ENCODE measurements at regions not wholly inside any gene's neighbourhood (a gene's known extent, or its start where the extent isn't known, plus 50 kb on each side); places are given as distances from the start of the nearest gene placed in this dataset.
A peak's percentile ranks its signal among the peaks of the same experiment; 100 is the strongest.

GRCh38 chr7:17195576-17195975, 102.9 kb upstream of the AHR start:
- H3K79me2 ChIP-seq (ENCODE audit: control insufficient read depth, insufficient read depth, low read length) = no peaks in the 10 kb centered on the region
- H3K27me3 Mint-ChIP-seq = no peaks in the 10 kb centered on the region
- WGBS (ENCODE audit: insufficient coverage) = 63% methylated on average over 1 of the region's 2 CpGs
- no peaks in the 10 kb centered on the region for H3K9me3 Mint-ChIP-seq (ENCODE audit: insufficient read depth)
- H2AFZ ChIP-seq (ENCODE audit: insufficient read depth, low read depth, low read length, poor library complexity, severe bottlenecking) = no peak overlapping the region
- H3K36me3 ChIP-seq (replicated peaks in 1 of 2; ENCODE audit: control extremely low read depth in 1 of 2, control insufficient read depth in 1 of 2, extremely low read depth in 1 of 2, insufficient read depth in 2 of 2, low read length in 1 of 2) = no peaks in the 10 kb centered on the region
- ATAC-seq (ENCODE audit: low read depth) (peak; percentile 63), DNase-seq (peak; percentile 8)
- H3K4me3 ChIP-seq (ENCODE audit: control extremely low read depth in 1 of 5, extremely low read depth in 1 of 5, insufficient read depth in 1 of 5, low read depth in 2 of 5, low read length in 4 of 5) = no peak overlapping the region
- POLR2A ChIA-PET = no interaction called here
- H3K27me3 ChIP-seq (replicated peaks in 1 of 4; ENCODE audit: control extremely low read depth in 1 of 4, control insufficient read depth in 3 of 4, insufficient read depth in 4 of 4, low read length in 3 of 4) = no peaks in the 10 kb centered on the region
- no peak overlapping the region for H3K4me2 ChIP-seq (replicated peaks; ENCODE audit: low read depth, low read length, poor library complexity, severe bottlenecking)
- intact Hi-C loops (cut with micrococcal nuclease) = no loop called here
- H3K4me1 ChIP-seq (ENCODE audit: control insufficient read depth in 2 of 2, insufficient read depth in 2 of 2, low read length in 2 of 2) = peaks cover 0 to 10% of the 10 kb centered on the region in 2 donors
- H3K4me3 Mint-ChIP-seq = no peak overlapping the region
- no peak overlapping the region for H3K27ac ChIP-seq (ENCODE audit: low read length in 2 of 2)
- no peak for TF ChIP-seq EZH2 (IDR thresholded peaks at IDR 0.05; ENCODE audit: borderline replicate concordance, insufficient read depth, low read depth, low read length, poor library complexity, severe bottlenecking)
- TF ChIP-seq CTCF (IDR thresholded peaks at IDR 0.05) = no peak
- H3K4me1 Mint-ChIP-seq = peaks cover 16% of the 10 kb centered on the region
- CTCF ChIA-PET = no interaction called here
- no peak overlapping the region for H3K27ac Mint-ChIP-seq
- H4K20me1 ChIP-seq (ENCODE audit: control insufficient read depth, insufficient read depth, low read length, poor library complexity, severe bottlenecking) = no peaks in the 10 kb centered on the region
- no peaks in the 10 kb centered on the region for H3K9me3 ChIP-seq (ENCODE audit: control extremely low read depth in 1 of 3, control insufficient read depth in 2 of 3, insufficient read depth in 1 of 3, low read length in 2 of 3)
- H3K9ac ChIP-seq (ENCODE audit: low read length) = no peak overlapping the region

- Histone ChIP-seq H3K9ac (ENCODE audit: low read length) (no peak overlapping the region), H3K9me3 (ENCODE audit: control extremely low read depth in 1 of 3, control insufficient read depth in 2 of 3, insufficient read depth in 1 of 3, low read length in 2 of 3) (no peaks in the 10 kb centered on the region), H3K4me1 (ENCODE audit: control insufficient read depth in 2 of 2, insufficient read depth in 2 of 2, low read length in 2 of 2) (no peaks in the 10 kb centered on the region), H3K4me2 (replicated peaks; ENCODE audit: low read depth, low read length, poor library complexity, severe bottlenecking) (no peak overlapping the region), H4K20me1 (ENCODE audit: control insufficient read depth, insufficient read depth, low read length, poor library complexity, severe bottlenecking) (no peaks in the 10 kb centered on the region), H3K27me3 (replicated peaks in 1 of 4; ENCODE audit: control extremely low read depth in 1 of 4, control insufficient read depth in 3 of 4, insufficient read depth in 4 of 4, low read length in 3 of 4) (no peaks in the 10 kb centered on the region), H2AFZ (ENCODE audit: insufficient read depth, low read depth, low read length, poor library complexity, severe bottlenecking) (no peak overlapping the region), H3K79me2 (ENCODE audit: control insufficient read depth, insufficient read depth, low read length) (no peaks in the 10 kb centered on the region), H3K36me3 (replicated peaks in 1 of 2; ENCODE audit: control extremely low read depth in 1 of 2, control insufficient read depth in 1 of 2, extremely low read depth in 1 of 2, insufficient read depth in 2 of 2, low read length in 1 of 2) (no peaks in the 10 kb centered on the region), H3K27ac (ENCODE audit: low read length in 2 of 2) (no peak overlapping the region), H3K4me3 (ENCODE audit: control extremely low read depth in 1 of 5, extremely low read depth in 1 of 5, insufficient read depth in 1 of 5, low read depth in 2 of 5, low read length in 4 of 5) (no peak overlapping the region)
- no peak overlapping the region for H3K27ac Mint-ChIP-seq
- H3K27me3 Mint-ChIP-seq = no peaks in the 10 kb centered on the region
- H3K4me3 Mint-ChIP-seq = no peak overlapping the region
- ChIA-PET CTCF (no interaction called here), POLR2A (no interaction called here)
- ATAC-seq (ENCODE audit: low read depth) (no peak), DNase-seq (no peak)
- WGBS (ENCODE audit: insufficient coverage) = 40% methylated on average over 3 of the region's 3 CpGs
- no peaks in the 10 kb centered on the region for H3K9me3 Mint-ChIP-seq (ENCODE audit: insufficient read depth)
- no peaks in the 10 kb centered on the region for H3K4me1 Mint-ChIP-seq
- intact Hi-C loops (cut with micrococcal nuclease) = no loop called here
- TF ChIP-seq CTCF (IDR thresholded peaks at IDR 0.05) = no peak
- TF ChIP-seq EZH2 (IDR thresholded peaks at IDR 0.05; ENCODE audit: borderline replicate concordance, insufficient read depth, low read depth, low read length, poor library complexity, severe bottlenecking) = no peak
These were observed 92.5 kb upstream of the AHR start for GRCh38 chr7:17205910-17206309.

Measured in B cell (primary cell).